Mucosa of rectum (tissue), 2 donors: ENCODE measurements at regions not wholly inside any gene's neighbourhood (a gene's known extent, or its start where the extent isn't known, plus 50 kb on each side); places are given as distances from the start of the nearest gene placed in this dataset.
"Not testable (repeated sequence)": the region's sequence is repeated elsewhere in the genome, so short reads cannot be mapped to it uniquely, and the experiment has no call there.

Experiments
- H3K27ac ChIP-seq, 2 donors: one replicate each; pipeline ENCODE4 v1.7.0; 2013; ENCODE audit warnings: inconsistent platforms in 2 of 2, low read depth in 2 of 2, low read length in 2 of 2
- H3K27me3 ChIP-seq, 2 donors: one replicate each; pipeline ENCODE4 v1.7.0; 2013; ENCODE audit warnings: low read length in 2 of 2; ENCODE audit not compliant: control insufficient read depth in 2 of 2, insufficient read depth in 2 of 2
- H3K36me3 ChIP-seq, 2 donors: one replicate each; pipeline ENCODE4 v1.7.0; 2013; ENCODE audit warnings: low read length in 2 of 2; ENCODE audit not compliant: control insufficient read depth in 2 of 2, insufficient read depth in 2 of 2
- H3K4me1 ChIP-seq, 2 donors: one replicate each; pipeline ENCODE4 v1.7.0; 2013; ENCODE audit warnings: low read length in 2 of 2, mild to moderate bottlenecking in 1 of 2; ENCODE audit not compliant: control insufficient read depth in 2 of 2, insufficient read depth in 2 of 2
- H3K4me3 ChIP-seq, 2 donors: one replicate each; pipeline ENCODE4 v1.7.0; 2013; ENCODE audit warnings: low read length in 2 of 2
- H3K9ac ChIP-seq, 2 donors: one replicate each; pipeline ENCODE4 v1.7.0; 2013; ENCODE audit warnings: low read length in 2 of 2, low read depth in 1 of 2, mild to moderate bottlenecking in 1 of 2
- H3K9me3 ChIP-seq, 2 donors: one replicate each; pipeline ENCODE4 v1.7.0; 2013; ENCODE audit warnings: low read length in 2 of 2; ENCODE audit not compliant: control insufficient read depth in 2 of 2
- donor health status: healthy.
- donor health status: Normal muscosa, but diverticular disease.

- Histone ChIP-seq H3K4me1 (no peaks in the 10 kb centered on the region), H3K27ac (no peak overlapping the region), H3K4me3 (no peak overlapping the region), H3K9me3 (no peaks in the 10 kb centered on the region), H3K9ac (no peak overlapping the region), H3K27me3 (no peaks in the 10 kb centered on the region), H3K36me3 (no peaks in the 10 kb centered on the region)
Measured at GRCh38 chr2:195164930-195165329, 492.1 kb upstream of the SLC39A10 start.

- H3K9ac ChIP-seq = no peak overlapping the region
- H3K4me3 ChIP-seq = no peak overlapping the region
- no peaks in the 10 kb centered on the region for H3K27me3 ChIP-seq
- H3K9me3 ChIP-seq = no peaks in the 10 kb centered on the region
- no peaks in the 10 kb centered on the region for H3K4me1 ChIP-seq
- no peak overlapping the region for H3K27ac ChIP-seq
- H3K36me3 ChIP-seq = no peaks in the 10 kb centered on the region
Measured at GRCh38 chr2:195162918-195163317, 494.1 kb upstream of the SLC39A10 start.

- H3K9ac ChIP-seq = no peak overlapping the region
- no peaks in the 10 kb centered on the region for H3K4me1 ChIP-seq
- H3K4me3 ChIP-seq = no peak overlapping the region
- no peaks in the 10 kb centered on the region for H3K9me3 ChIP-seq
- no peaks in the 10 kb centered on the region for H3K27me3 ChIP-seq
- H3K27ac ChIP-seq = no peak overlapping the region
- H3K36me3 ChIP-seq = no peaks in the 10 kb centered on the region
Measured at GRCh38 chr2:195162194-195162593, 494.8 kb upstream of the SLC39A10 start.

GRCh38 chr2:195160963-195161362 is 496.1 kb upstream of the SLC39A10 start:
- Histone ChIP-seq H3K36me3 (no peaks in the 10 kb centered on the region), H3K9ac (no peak overlapping the region), H3K27me3 (no peaks in the 10 kb centered on the region), H3K27ac (no peak overlapping the region), H3K4me3 (no peak overlapping the region), H3K4me1 (no peaks in the 10 kb centered on the region), H3K9me3 (no peaks in the 10 kb centered on the region)

GRCh38 chr2:195151711-195152110 is 505.3 kb upstream of the SLC39A10 start:
- no peaks in the 10 kb centered on the region for H3K36me3 ChIP-seq
- H3K27me3 ChIP-seq = no peaks in the 10 kb centered on the region
- H3K9ac ChIP-seq = no peak overlapping the region
- H3K9me3 ChIP-seq = no peaks in the 10 kb centered on the region
- H3K27ac ChIP-seq = no peak overlapping the region
- H3K4me3 ChIP-seq = no peak overlapping the region
- no peaks in the 10 kb centered on the region for H3K4me1 ChIP-seq

GRCh38 chr2:195150819-195151218 is 506.2 kb upstream of the SLC39A10 start:
- no peaks in the 10 kb centered on the region for H3K27me3 ChIP-seq
- no peak overlapping the region for H3K9ac ChIP-seq
- H3K27ac ChIP-seq = no peak overlapping the region
- no peaks in the 10 kb centered on the region for H3K4me1 ChIP-seq
- H3K36me3 ChIP-seq = no peaks in the 10 kb centered on the region
- H3K9me3 ChIP-seq = no peaks in the 10 kb centered on the region
- H3K4me3 ChIP-seq = no peak overlapping the region

- Histone ChIP-seq H3K27me3 (no peaks in the 10 kb centered on the region), H3K4me3 (no peak overlapping the region), H3K36me3 (no peaks in the 10 kb centered on the region), H3K9ac (no peak overlapping the region), H3K27ac (no peak overlapping the region), H3K9me3 (no peaks in the 10 kb centered on the region), H3K4me1 (no peaks in the 10 kb centered on the region)
Measured at GRCh38 chr2:195148004-195148403, 509.0 kb upstream of the SLC39A10 start.

GRCh38 chr2:195146761-195147541 is 510.1 kb upstream of the SLC39A10 start:
- no peaks in the 10 kb centered on the region for H3K4me1 ChIP-seq
- no peaks in the 10 kb centered on the region for H3K27me3 ChIP-seq
- no peaks in the 10 kb centered on the region for H3K9me3 ChIP-seq
- H3K36me3 ChIP-seq = no peaks in the 10 kb centered on the region
- H3K27ac ChIP-seq = no peak overlapping the region
- no peak overlapping the region for H3K4me3 ChIP-seq
- no peak overlapping the region for H3K9ac ChIP-seq

- Histone ChIP-seq H3K4me3 (no peak overlapping the region), H3K36me3 (no peaks in the 10 kb centered on the region), H3K9me3 (no peaks in the 10 kb centered on the region), H3K4me1 (no peaks in the 10 kb centered on the region), H3K27ac (no peak overlapping the region), H3K27me3 (no peaks in the 10 kb centered on the region), H3K9ac (no peak overlapping the region)
Measured at GRCh38 chr2:195138435-195138834, 518.6 kb upstream of the SLC39A10 start.

- not testable (repeated sequence) for H3K27me3 ChIP-seq, H3K4me3 ChIP-seq, H3K4me1 ChIP-seq, H3K9me3 ChIP-seq, H3K9ac ChIP-seq, H3K27ac ChIP-seq, H3K36me3 ChIP-seq
Measured at GRCh38 chr2:195125889-195126288, 531.1 kb upstream of the SLC39A10 start.
